Colonic mucosa (tissue), 4 donors: ENCODE measurements at regions not wholly inside any gene's neighbourhood (a gene's known extent, or its start where the extent isn't known, plus 50 kb on each side); places are given as distances from the start of the nearest gene placed in this dataset.

Experiments used
- DNase-seq: peaks from one replicate; pipeline ENCODE4 v3.0.0-alpha.2; 2020
- H3K27ac ChIP-seq: fragments of 200-600 bp; one replicate; pipeline ENCODE4 v1.8.0; 2021
- H3K27me3 ChIP-seq: fragments of 200-600 bp; one replicate; pipeline ENCODE4 v1.8.0; 2021
- H3K36me3 ChIP-seq: fragments of 200-600 bp; one replicate; pipeline ENCODE4 v1.8.0; 2021
- H3K4me1 ChIP-seq: fragments of 200-600 bp; one replicate; pipeline ENCODE4 v1.8.0; 2021; ENCODE audit warnings: mild to moderate bottlenecking
- H3K4me3 ChIP-seq: fragments of 200-600 bp; one replicate; pipeline ENCODE4 v1.8.0; 2021
- H3K9ac ChIP-seq, 2 donors: one replicate each; pipeline ENCODE4 v1.7.0; 2013; ENCODE audit warnings: control low read depth in 2 of 2, low read depth in 2 of 2, low read length in 2 of 2
- H3K9me3 ChIP-seq: fragments of 200-600 bp; one replicate; pipeline ENCODE4 v1.8.0; 2021
- CTCF ChIP-seq: fragments of 200-600 bp; IDR thresholded peaks from one replicate; pipeline ENCODE4 v1.8.0; 2022; ENCODE audit warnings: antibody characterized with exemption, mild to moderate bottlenecking
- intact Hi-C: fragments of 100-400 bp; cut with DNase I; formaldehyde crosslinking; loops from one replicate; pipeline ENCODE4 v1.14.1; 2022
- donor health status: healthy.
- donor health status: DM: no; HTN: no; CAD: no.
- donor health status: DM: no; HTN: no; CAD: no.

DNA sequence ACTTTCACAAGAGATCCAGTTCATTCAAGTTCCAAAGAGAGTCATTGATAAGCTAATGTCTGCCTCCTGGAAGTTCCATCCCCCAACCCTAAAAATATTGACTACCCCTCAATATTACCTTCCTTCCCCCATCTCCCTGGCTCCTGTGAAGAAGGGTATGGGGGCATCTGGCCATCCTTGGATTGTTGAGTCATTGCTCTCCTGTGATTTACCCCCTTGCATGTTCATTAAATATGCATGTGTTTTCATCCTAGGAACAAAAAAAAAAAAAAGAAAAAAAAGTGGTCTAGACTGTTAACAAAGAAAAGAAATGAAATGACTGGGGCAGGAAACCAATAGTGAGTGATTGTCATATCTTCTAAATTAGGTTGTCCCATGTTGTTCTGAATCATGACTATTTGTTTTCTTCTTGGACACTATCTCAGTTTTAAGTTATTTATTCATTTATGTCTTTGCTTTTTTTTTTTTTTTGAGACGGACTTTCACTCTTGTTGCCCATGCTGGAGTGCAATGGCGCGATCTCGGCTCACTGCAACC lies 51.9 kb upstream of the HUWE1 start:
- H3K27ac ChIP-seq: no peak overlapping the region
- DNase-seq: no peak
- H3K36me3 ChIP-seq: no peaks in the 10 kb centered on the region
- TF ChIP-seq CTCF: no peak
- intact Hi-C loops: no loop called here
- no peaks in the 10 kb centered on the region for H3K27me3 ChIP-seq
- H3K4me3 ChIP-seq: no peak overlapping the region
- H3K9ac ChIP-seq: no peak overlapping the region
- no peaks in the 10 kb centered on the region for H3K9me3 ChIP-seq
- H3K4me1 ChIP-seq: no peaks in the 10 kb centered on the region
